Middle frontal gyrus (tissue), 1 donor: ENCODE measurements at regions not wholly inside any gene's neighbourhood (a gene's known extent, or its start where the extent isn't known, plus 50 kb on each side); places are given as distances from the start of the nearest gene placed in this dataset.
"Not testable (repeated sequence)": the region's sequence is repeated elsewhere in the genome, so short reads cannot be mapped to it uniquely, and the experiment has no call there.

Experiments used
- DNase-seq: peaks from one replicate; pipeline ENCODE4 v3.0.0-alpha.2; 2015; ENCODE audit warnings: low spot score; ENCODE audit errors: extremely low spot score

DNA sequence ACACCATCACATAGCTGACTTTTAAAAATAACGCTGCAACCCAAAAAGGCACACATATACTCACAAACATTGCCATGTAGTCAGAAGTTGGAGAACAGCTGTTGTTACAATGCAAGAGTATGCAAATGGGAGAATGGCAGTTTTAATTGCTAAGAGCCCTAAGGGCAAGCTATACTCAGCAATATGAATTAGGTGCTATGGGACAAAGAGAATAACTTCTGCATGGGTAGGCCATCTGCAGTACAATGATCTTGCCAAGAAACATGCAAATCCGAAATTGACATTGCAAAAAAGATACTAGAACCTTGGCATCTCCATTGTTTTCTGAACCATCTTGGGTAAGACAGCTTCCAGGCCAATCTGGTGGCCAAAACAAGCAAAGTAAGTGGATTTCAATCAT lies 697.8 kb downstream of the LRRIQ3 start:
- DNase-seq: no peak

DNA sequence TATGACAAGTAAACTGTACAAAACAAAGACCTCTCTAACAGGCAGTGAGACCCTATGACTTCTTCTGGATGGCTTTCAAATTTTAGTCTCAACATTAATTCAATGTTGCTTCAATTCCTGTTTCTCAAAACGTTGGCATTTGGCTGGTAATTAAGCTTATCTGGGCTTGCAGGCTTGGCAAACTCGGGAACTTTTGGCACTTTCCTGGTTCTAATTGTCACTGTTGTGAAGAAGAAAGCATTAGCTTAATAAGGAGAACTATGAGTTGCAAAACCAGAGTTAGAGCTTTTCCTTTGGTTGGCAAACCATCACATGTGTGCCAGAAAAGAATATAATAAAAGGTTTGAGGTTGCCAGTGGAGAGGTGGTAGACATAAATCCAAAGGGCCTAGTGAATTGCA lies 698.3 kb downstream of the LRRIQ3 start:
- no peak for DNase-seq

DNA sequence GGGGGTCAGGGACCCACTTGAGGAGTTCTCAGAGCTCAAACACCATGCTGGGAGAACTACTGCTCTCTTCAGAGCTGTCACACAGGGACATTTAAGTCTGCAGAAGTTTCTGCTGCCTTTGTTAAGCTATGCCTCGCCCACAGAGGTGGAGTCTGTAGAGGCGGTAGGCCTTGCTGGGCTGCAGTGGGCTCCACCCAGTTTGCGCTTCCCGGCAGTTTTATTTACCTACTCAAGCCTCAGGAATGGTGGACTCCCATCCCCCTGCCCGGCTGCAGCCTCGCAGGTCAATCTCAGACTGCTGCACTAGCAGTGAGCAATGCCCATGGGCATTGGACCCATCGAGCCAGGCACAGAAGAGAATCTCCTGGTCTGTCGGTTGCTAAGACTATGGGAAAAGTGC lies 706.4 kb downstream of the LRRIQ3 start:
- no peak for DNase-seq

DNA sequence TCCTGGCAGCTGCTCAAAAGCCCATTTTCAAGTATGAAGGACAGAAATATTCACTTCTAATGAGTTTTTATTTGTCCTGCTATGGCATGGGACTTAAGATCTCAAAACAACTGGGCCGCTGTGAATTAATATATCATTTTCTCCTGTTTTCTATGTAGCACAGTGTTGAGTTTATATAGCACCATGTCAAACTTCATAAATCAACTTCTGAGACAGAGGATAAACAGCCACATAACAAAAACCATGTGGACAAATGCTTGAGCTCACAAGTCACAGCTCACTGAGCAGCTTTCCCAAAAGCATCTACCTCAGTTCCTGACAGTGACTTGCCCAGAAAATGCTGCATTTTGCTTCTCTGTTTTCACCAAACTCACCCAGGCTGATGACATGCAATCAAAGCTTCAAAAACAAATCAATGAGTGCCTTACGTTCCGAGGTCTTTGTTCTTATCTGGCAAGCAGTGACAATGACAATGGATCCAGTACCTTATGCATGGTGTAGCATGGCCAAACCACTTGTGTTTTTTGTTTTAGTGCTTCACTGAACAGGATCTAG lies 722.6 kb downstream of the LRRIQ3 start:
- DNase-seq: no peak

- DNase-seq: no peak
Measured at GRCh38 chr1:73472810-73473209, 725.2 kb downstream of the LRRIQ3 start.

GRCh38 chr1:73467731-73468130 lies 730.2 kb downstream of the LRRIQ3 start:
- DNase-seq: no peak

DNA sequence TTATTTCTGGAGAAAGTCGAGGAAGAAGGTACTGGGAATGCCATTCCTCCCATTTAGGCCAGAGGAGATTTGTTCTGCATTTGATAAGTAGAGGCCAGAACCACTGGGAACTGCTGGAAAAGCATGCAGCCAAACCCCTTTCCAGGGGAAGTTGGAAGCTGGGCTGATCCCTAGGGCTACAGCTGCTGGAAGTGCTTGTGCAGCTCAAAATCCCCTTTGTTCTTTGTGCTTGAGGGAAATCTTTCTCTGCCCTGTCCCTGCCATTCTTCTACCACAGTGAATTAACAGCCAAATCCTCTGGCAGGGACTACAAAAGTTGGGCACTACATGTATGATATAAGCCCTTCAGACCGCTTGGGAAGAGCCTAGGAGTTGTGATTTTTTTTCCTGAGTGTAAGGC lies 734.1 kb downstream of the LRRIQ3 start:
- no peak for DNase-seq

GRCh38 chr1:73452522-73452921 lies 745.5 kb downstream of the LRRIQ3 start:
- no peak for DNase-seq

GRCh38 chr1:73450668-73451067 lies 747.3 kb downstream of the LRRIQ3 start:
- DNase-seq: not testable (repeated sequence)

DNA sequence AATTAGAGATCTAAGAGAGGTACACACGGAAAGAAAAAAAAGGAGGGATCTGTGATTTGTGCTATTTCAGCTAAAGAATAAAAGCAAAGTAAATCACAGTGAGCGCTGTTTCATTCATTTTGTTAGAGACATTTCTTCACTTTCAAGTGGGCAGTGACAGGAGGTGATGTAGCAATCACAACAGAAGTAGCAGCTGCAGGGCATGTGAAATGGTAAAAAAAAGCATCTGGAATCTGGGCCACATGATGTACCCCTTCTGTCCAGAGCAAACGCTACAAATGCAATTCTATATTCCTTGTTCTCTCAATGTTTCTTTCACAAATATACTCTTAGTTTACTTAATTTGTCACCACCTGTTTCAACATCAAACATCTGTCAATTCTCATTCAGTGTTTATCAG lies 786.5 kb downstream of the LRRIQ3 start:
- DNase-seq: no peak

- no peak for DNase-seq
Measured at GRCh38 chr1:73401666-73402065, 796.3 kb downstream of the LRRIQ3 start.

DNA sequence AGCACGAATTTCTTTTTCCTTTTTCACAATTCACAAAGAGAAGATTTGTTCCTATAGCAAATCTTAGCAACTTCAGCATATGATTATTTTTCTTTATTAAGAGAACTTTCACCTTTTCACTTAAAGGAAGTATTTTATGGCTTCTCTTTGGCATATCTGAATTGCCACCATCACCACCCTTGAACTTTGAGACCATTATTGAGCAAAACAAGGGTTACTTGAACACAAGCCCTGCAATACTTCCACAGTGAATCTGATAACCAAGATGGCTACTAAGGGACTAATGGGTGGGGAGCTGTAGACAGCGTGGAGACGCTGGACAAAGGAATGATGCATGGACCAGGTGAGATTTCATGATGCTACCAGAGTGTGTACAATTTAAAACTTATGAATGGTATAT lies 815.0 kb downstream of the LRRIQ3 start:
- no peak for DNase-seq

GRCh38 chr1:73366734-73367413 lies 831.1 kb downstream of the LRRIQ3 start:
- no peak for DNase-seq

- DNase-seq: no peak
Measured at GRCh38 chr1:73359001-73359400, 839.0 kb downstream of the LRRIQ3 start.

DNA sequence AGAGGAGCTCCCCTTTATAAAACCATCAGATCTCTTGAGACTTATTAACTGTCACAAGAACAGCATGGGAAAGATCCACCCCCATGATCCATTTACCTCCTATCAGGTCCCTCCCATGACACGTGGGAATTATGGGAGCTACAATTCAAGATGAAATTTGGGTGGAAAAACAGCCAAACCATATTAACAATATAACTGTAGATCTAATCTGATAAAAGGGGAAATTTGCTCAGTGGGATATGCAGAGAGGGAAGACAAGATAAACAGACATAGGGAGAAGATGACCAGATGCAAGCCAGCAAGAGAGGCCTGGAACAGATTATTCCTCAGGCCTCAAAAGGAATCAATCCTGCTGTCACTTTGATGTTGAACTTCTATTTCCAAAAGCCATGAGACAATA lies 841.5 kb downstream of the LRRIQ3 start:
- DNase-seq: no peak

DNA sequence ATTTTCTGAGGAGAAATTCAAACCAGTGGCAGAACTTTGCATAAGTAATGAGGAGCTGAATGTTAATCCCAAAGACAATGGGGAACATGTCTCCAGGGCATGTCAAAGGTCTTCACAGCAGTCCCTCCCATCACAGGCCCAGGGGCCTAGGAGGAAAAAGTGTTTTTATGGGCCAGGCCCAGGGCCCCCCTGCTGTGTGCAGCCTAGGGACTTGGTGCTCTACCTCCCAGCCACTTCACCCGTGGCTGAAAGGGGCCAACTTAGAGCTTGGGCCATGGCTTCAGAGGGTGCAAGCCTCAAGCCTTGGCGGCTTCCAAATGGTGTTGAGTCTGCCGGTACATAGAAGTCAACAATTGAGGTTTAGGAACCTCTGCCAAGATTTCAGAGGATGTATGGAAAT lies 854.0 kb downstream of the LRRIQ3 start:
- DNase-seq: no peak

- DNase-seq: no peak
Measured at GRCh38 chr1:73333847-73334503, 864.0 kb downstream of the LRRIQ3 start.

- DNase-seq: no peak
Measured at GRCh38 chr1:73331726-73332125, 866.2 kb downstream of the LRRIQ3 start.

- no peak for DNase-seq
Measured at GRCh38 chr1:73327998-73328397, 870.0 kb downstream of the LRRIQ3 start.

DNA sequence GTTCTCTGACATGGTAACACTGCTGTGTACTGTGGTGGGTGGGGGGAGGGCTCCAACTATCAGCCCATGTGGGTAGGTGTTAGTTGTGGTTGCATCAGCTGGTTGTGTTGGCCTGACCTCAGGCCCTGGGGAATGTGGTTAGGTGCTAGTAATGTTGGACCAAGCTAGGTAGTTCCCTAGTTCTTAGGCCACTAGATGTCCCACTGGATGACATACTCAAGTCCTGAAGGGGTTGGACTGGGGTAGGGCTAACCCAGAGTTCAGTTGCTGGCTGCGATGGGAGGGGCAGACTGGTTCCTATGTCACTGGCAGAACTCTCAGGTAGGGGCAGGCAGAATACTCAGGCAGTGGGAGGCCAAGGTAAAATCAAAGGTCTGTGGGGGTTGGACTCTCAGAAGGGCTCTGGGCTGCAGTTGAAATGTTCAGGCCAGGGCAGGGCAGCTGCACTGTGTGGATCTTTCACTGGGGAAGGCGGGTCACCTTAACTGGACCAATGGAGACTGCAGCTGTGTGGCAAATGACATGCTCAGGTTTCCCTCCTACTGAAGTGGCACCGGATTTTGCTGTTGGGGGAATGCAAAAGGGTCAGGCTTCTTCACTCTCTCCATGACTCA lies 870.7 kb downstream of the LRRIQ3 start:
- no peak for DNase-seq

GRCh38 chr1:73326663-73327062 lies 871.3 kb downstream of the LRRIQ3 start:
- DNase-seq: no peak

DNA sequence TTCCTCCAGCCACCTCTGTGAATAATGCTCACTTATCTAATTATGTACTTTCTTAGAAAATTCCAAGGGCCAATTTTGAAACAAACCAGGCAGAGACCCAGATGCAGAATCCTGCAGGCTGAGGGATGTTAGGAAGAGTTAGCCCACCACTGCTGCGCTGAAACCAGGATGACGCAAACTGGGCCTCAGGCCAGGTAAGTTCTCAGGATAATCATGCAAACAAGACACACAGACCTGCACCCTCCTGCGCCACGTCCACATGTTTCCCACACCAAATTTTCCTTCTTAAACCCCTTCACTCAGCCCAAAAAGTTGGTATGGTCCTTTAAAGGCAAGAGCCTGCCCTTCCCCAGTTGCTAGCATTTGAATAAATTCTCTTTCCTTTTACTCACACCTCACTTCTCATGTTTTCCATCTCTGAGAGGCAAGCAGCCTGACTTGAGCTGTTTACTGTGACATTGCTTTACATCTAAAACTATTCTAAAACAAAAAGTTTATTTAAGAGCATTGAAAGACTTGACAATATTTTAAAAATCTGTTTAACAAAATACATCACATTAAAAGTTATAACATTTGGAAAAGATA lies 887.1 kb downstream of the LRRIQ3 start:
- no peak for DNase-seq
